CD14-positive monocyte (primary cell): ENCODE measurements at regions not wholly inside any gene's neighbourhood (a gene's known extent, or its start where the extent isn't known, plus 50 kb on each side); places are given as distances from the start of the nearest gene placed in this dataset.

ENCODE experiments used
- DNase-seq, 3 donors: peaks; one replicate each; pipeline ENCODE4 v3.0.0-alpha.2; 2011 to 2022
- H2AFZ ChIP-seq: 2 replicates; pipeline ENCODE4 v1.6.0; 2012; ENCODE audit warnings: mild to moderate bottlenecking, low read depth, low read length, inconsistent platforms; ENCODE audit not compliant: insufficient read depth, poor library complexity, severe bottlenecking
- H3K27ac ChIP-seq, 2 donors: 1 replicate in 1 of 2; 2 replicates in 1 of 2; pipeline ENCODE4 v1.5.1; 2012 to 2013; ENCODE audit warnings: low read length in 2 of 2, control low read depth in 1 of 2, inconsistent platforms in 1 of 2, low read depth in 1 of 2, mild to moderate bottlenecking in 1 of 2
- H3K27me3 ChIP-seq, 2 donors: one replicate each; pipeline versions ENCODE4 v1.6.0 to v1.6.1; 2011 to 2013; ENCODE audit warnings: low read length in 2 of 2; ENCODE audit not compliant: control insufficient read depth in 2 of 2, insufficient read depth in 2 of 2
- H3K36me3 ChIP-seq, 2 donors: replicated peaks in 1 of 2; 1 replicate in 1 of 2; 2 replicates in 1 of 2; pipeline versions ENCODE4 v1.5.1 to v1.6.1; 2012 to 2013; ENCODE audit warnings: low read length in 2 of 2, control low read depth in 1 of 2, inconsistent platforms in 1 of 2, mild to moderate bottlenecking in 1 of 2; ENCODE audit not compliant: insufficient read depth in 2 of 2, control insufficient read depth in 1 of 2
- H3K4me1 ChIP-seq, 2 donors: 1 replicate in 1 of 2; 2 replicates in 1 of 2; pipeline versions ENCODE4 v1.5.1 to v1.6.1; 2012 to 2013; ENCODE audit warnings: low read length in 2 of 2, control low read depth in 1 of 2, inconsistent platforms in 1 of 2, mild to moderate bottlenecking in 1 of 2, moderate library complexity in 1 of 2; ENCODE audit not compliant: insufficient read depth in 2 of 2, control insufficient read depth in 1 of 2
- H3K4me2 ChIP-seq: replicated peaks from 2 replicates; pipeline ENCODE3; 2012; ENCODE audit warnings: low read length, moderate library complexity, mild to moderate bottlenecking; ENCODE audit not compliant: poor library complexity, severe bottlenecking; ENCODE audit errors: extremely low read depth
- H3K4me3 ChIP-seq, 3 experiments: fragments of 200-600 bp in 1 of 3; sonication (generic) in 1 of 3; replicated peaks in 1 of 3; 1 replicate in 2 of 3; 2 replicates in 1 of 3; pipeline ENCODE4 v1.5.1; 2011 to 2013; ENCODE audit warnings: low read length in 3 of 3, mild to moderate bottlenecking in 3 of 3, control low read depth in 2 of 3, low read depth in 2 of 3, inconsistent platforms in 1 of 3, moderate library complexity in 1 of 3
- H3K79me2 ChIP-seq: 2 replicates; pipeline ENCODE4 v1.6.0; 2012; ENCODE audit warnings: mild to moderate bottlenecking, control low read depth, inconsistent platforms, low read length, moderate library complexity; ENCODE audit not compliant: insufficient read depth
- H3K9ac ChIP-seq: 2 replicates; pipeline ENCODE4 v1.6.0; 2017; ENCODE audit warnings: low read length, mild to moderate bottlenecking; ENCODE audit not compliant: insufficient read depth, poor library complexity, severe bottlenecking
- H3K9me3 ChIP-seq, 2 donors: replicated peaks in 1 of 2; 1 replicate in 1 of 2; 2 replicates in 1 of 2; pipeline versions ENCODE4 v1.5.1 to v1.6.1; 2012 to 2013; ENCODE audit warnings: low read length in 2 of 2, control low read depth in 1 of 2; ENCODE audit not compliant: control insufficient read depth in 1 of 2, insufficient read depth in 1 of 2
- H4K20me1 ChIP-seq: 2 replicates; pipeline ENCODE4 v1.6.0; 2012; ENCODE audit warnings: mild to moderate bottlenecking, low read length, control low read depth, moderate library complexity; ENCODE audit not compliant: insufficient read depth
- H3K27ac Mint-ChIP-seq, 7 donors: one replicate each; pipeline ENCODE4 v1.8.0; 2020; ENCODE audit warnings: mild to moderate bottlenecking in 7 of 7, mixed read lengths in 7 of 7, moderate library complexity in 6 of 7, inconsistent platforms in 2 of 7
- H3K27me3 Mint-ChIP-seq, 3 donors: one replicate each; pipeline ENCODE4 v1.8.0; 2021 to 2022; ENCODE audit warnings: low read depth in 3 of 3, mild to moderate bottlenecking in 3 of 3, mixed read lengths in 3 of 3, moderate library complexity in 3 of 3, inconsistent platforms in 1 of 3
- H3K36me3 Mint-ChIP-seq, 2 donors: one replicate each; pipeline ENCODE4 v1.8.0; 2020; ENCODE audit warnings: mixed read lengths in 2 of 2, inconsistent platforms in 1 of 2, mild to moderate bottlenecking in 1 of 2
- H3K4me1 Mint-ChIP-seq: one replicate; pipeline ENCODE4 v1.8.0; 2020; ENCODE audit warnings: mild to moderate bottlenecking, mixed read lengths
- H3K4me3 Mint-ChIP-seq, 2 donors: one replicate each; pipeline ENCODE4 v1.8.0; 2020; ENCODE audit warnings: mild to moderate bottlenecking in 2 of 2, mixed read lengths in 2 of 2, moderate library complexity in 1 of 2
- H3K9me3 Mint-ChIP-seq, 7 donors: one replicate each; pipeline ENCODE4 v1.8.0; 2020 to 2022; ENCODE audit warnings: mixed read lengths in 7 of 7, mild to moderate bottlenecking in 6 of 7, moderate library complexity in 6 of 7, inconsistent platforms in 2 of 7
- CTCF ChIP-seq: fragments of 200-600 bp; IDR thresholded peaks from one replicate; pipeline ENCODE4 v1.8.0; 2022; ENCODE audit warnings: antibody characterized with exemption, mild to moderate bottlenecking
- WGBS: methylation state at CpG from one replicate; pipeline ENCODE4 v1.1.5; 2013; ENCODE audit warnings: missing lambda C conversion rate; ENCODE audit not compliant: insufficient coverage; 5-methylcytosine and 5-hydroxymethylcytosine counted together
- intact Hi-C, 2 donors: fragments of 100-400 bp; cut with micrococcal nuclease; formaldehyde crosslinking; loops; one replicate each; pipeline versions ENCODE4 v1.15.0 to v1.15.1; 2023

- no peaks in the 10 kb centered on the region for H3K27me3 Mint-ChIP-seq
- H3K27ac Mint-ChIP-seq = no peak overlapping the region
- Histone ChIP-seq H3K9ac (no peak overlapping the region), H3K36me3 (no peaks in the 10 kb centered on the region), H2AFZ (no peak overlapping the region), H4K20me1 (no peaks in the 10 kb centered on the region), H3K27ac (no peak overlapping the region), H3K4me3 (no peak overlapping the region), H3K27me3 (no peaks in the 10 kb centered on the region), H3K4me2 (no peak overlapping the region), H3K79me2 (no peaks in the 10 kb centered on the region), H3K9me3 (peaks cover 4 to 5% of the 10 kb centered on the region in 2 donors), H3K4me1 (no peaks in the 10 kb centered on the region)
- peaks cover 0 to 6% (median 2%) of the 10 kb centered on the region in 7 donors for H3K9me3 Mint-ChIP-seq
- TF ChIP-seq CTCF = no peak
- intact Hi-C loops = no loop called here
- H3K4me3 Mint-ChIP-seq = no peak overlapping the region
- DNase-seq = no peak
- H3K36me3 Mint-ChIP-seq = no peaks in the 10 kb centered on the region
- WGBS = no CpG with 5 or more reads among the region's 2 CpGs
- H3K4me1 Mint-ChIP-seq = no peaks in the 10 kb centered on the region
Measured at GRCh38 chr10:57963546-57963945, 304.1 kb downstream of the IPMK start.

GRCh38 chr10:57962839-57963238 is 304.9 kb downstream of the IPMK start:
- Mint-ChIP-seq H3K4me3 (no peak overlapping the region), H3K36me3 (no peaks in the 10 kb centered on the region), H3K4me1 (no peaks in the 10 kb centered on the region), H3K27ac (no peak overlapping the region), H3K27me3 (peaks cover 0 to 1% (median 0%) of the 10 kb centered on the region in 3 donors), H3K9me3 (peaks cover 0 to 6% (median 2%) of the 10 kb centered on the region in 7 donors)
- no peak for TF ChIP-seq CTCF
- Histone ChIP-seq H3K9me3 (peaks cover 0 to 5% of the 10 kb centered on the region in 2 donors), H3K79me2 (no peaks in the 10 kb centered on the region), H3K27ac (no peak overlapping the region), H3K27me3 (no peaks in the 10 kb centered on the region), H3K4me1 (no peaks in the 10 kb centered on the region), H3K4me2 (no peak overlapping the region), H4K20me1 (no peaks in the 10 kb centered on the region), H2AFZ (no peak overlapping the region), H3K36me3 (no peaks in the 10 kb centered on the region), H3K9ac (no peak overlapping the region), H3K4me3 (no peak overlapping the region)
- WGBS = no CpG with 5 or more reads among the region's 3 CpGs
- no peak for DNase-seq
- intact Hi-C loops = no loop called here
